HG02981 (cell line): ENCODE measurements at regions not wholly inside any gene's neighbourhood (a gene's known extent, or its start where the extent isn't known, plus 50 kb on each side); places are given as distances from the start of the nearest gene placed in this dataset.

Experiments
- ATAC-seq: cut with Tn5 transposase; IDR thresholded peaks from one replicate; pipeline ENCODE4 v1.9.1; 2021; ENCODE audit warnings: mild to moderate bottlenecking, moderate library complexity; ENCODE audit not compliant: unreplicated experiment

DNA sequence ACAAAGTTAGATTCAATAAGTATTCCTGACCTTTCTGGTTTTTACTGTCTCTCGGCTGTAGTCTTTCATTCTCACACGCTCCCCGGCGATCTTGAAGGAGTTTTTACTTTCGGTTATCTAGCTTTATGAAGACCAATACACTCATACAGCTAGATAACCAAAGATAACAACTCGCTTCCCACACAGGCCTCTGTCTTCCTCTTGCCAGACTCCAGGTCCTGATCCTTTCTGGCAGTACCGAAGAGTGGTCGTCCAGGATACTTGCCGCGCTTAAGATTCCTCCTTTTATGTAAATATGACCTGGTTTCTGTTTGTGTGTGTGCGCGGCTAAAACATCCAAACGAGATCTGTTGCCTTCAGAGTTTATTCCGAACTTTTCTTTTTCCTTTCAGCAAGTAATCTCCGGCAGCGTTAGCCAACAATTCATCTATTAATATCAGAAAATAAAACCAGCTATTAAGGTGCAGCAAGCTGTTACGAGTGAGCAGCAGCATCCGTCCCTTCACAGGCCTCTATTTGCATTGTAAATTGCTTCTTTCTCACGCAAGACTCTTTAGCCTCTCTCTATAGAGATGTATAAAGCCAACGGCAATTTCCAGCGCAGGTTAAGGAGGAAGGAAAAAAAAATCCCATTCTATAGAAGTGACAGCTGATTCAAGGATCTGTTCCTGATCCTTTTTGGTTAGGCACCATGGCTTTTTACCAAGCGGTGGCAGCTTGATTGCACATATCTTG is 216.1 kb downstream of the MEF2C start:
- peak; percentile 63 for ATAC-seq

DNA sequence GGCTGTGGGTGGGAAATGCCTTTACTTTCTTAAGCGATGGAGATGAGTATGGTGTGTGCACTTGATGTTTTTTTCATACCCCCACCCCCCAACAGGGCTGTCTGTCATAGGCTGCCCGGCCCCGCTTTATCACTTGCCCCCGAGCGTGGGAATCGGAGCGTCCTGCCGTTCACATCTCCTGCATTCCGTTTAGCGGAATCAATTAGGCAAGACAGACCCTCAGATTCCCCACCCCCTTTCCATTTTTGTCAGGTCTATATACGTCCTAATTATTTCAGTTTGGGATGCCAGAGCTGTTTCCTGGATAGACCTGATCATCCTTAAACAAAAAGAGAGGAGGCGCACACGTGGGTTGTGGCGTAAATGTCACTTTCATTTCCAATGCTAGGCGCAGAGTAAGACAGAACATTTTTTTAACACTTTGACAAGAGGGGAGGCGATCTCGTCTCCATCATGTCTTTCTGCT is 217.2 kb downstream of the MEF2C start:
- ATAC-seq: no peak

DNA sequence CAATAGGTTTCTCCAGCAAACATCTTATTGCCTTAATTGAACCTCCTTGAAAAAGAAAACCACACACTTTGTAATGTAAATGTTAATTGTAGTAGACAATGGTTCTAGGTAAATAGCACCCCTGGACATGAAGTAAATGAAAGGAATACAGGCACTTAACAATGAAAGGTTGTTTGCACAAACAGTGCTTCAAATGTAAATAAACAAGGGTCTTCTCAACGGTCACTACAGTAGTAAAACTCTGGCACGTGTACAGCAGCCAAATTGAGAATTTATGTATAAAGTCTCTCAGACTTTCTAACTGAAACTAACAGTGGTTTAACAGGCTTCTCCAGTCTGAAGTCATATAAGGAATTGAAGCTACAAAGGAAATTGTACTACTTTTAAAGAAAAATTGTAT is 218.3 kb downstream of the MEF2C start:
- no peak for ATAC-seq

DNA sequence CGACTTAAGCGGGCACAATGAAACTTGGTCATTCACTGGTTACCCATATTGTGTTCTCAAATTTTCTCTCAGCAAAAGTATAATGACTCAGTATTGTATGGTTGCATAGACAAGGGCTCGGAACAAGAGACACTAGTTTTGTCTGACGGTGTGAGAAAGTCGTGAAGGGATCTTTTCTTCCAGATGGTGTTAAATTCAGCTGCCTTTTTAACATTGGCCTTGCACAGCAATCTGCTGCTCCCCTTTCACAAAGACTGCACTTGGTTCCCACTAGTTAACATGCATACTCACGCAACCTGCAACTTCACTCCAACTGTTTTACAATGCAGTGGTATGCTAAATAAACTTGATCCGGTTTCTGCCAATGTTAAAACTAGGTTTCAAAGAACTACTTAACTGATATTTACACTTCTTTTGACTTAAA is 219.2 kb downstream of the MEF2C start:
- ATAC-seq: no peak

DNA sequence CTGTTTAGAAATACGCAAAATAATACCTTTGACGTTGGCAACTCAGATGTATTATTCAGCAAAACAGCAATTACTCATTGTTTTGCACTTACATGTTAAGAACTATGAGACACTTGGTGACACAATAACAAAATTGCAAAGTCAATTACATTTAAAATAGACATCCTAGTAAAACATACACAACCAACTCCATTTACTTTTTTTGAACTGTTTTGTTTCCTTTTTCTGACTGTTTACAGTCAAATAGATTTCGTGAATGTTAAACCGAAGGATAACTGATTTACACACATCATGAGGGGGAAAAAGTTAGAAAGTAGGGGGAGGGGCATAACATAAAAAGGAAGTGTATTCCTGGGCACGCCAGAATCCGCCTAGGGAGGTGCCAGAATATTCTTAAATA is 220.1 kb downstream of the MEF2C start:
- ATAC-seq: no peak

DNA sequence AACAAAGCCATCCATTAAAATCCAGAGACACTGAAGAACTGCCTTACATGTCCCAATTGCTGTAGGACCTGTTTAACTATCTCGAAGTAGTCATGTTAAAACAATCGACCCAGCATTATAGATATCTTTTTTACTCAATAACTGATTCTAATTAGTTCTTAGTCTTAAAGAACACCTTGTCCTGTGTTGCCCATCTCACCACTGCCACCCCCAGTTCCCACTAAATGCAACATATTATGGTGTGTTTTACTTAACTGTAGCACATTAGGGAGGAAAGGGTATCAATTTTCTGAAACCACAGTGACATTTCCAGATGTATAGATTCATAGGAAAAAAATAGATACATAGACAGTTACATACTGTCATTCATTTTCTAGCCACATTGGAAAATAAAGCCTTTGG is 221.2 kb downstream of the MEF2C start:
- ATAC-seq: no peak

DNA sequence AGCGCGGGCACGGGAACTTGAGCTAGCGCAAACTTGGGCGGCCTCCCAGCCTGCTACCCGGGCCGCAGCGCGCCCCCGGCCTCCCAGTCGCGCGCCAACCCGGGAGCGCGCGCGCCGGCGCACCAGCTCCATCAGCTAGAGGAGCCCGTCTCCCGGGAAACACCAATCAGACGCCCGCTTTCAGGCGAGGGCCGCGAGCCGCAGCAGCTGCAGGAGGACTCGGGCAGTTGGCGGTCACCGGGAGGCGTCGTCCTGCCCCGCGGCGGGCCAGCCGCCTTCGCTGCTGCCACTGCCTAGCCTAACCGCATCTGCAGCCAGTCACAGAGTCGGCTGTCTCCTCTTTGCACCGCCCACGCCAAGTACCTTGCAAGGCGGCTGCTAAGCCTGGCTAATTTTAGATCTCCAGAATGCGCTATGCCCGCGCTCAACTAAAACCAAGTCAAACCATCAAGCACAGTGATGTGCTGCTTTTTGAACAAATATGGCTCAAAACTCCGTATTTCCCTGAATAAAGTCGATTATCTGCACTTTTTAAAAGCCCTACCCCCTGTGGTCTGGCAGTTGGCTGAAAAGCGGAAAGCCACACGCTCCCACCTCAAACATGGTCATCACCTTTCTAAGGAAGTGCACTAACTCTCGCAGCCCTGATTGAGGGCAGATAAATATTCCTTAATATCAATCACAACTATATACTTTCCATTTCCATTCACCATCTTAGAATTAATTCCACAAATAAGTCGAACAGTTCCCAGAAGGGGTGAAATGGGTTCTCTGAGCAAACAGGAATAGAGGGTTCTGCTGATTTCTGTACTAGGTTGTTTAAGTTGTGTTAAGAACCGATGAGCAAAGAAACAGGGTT is 221.8 kb downstream of the MEF2C start:
- peak; percentile 77 for ATAC-seq

DNA sequence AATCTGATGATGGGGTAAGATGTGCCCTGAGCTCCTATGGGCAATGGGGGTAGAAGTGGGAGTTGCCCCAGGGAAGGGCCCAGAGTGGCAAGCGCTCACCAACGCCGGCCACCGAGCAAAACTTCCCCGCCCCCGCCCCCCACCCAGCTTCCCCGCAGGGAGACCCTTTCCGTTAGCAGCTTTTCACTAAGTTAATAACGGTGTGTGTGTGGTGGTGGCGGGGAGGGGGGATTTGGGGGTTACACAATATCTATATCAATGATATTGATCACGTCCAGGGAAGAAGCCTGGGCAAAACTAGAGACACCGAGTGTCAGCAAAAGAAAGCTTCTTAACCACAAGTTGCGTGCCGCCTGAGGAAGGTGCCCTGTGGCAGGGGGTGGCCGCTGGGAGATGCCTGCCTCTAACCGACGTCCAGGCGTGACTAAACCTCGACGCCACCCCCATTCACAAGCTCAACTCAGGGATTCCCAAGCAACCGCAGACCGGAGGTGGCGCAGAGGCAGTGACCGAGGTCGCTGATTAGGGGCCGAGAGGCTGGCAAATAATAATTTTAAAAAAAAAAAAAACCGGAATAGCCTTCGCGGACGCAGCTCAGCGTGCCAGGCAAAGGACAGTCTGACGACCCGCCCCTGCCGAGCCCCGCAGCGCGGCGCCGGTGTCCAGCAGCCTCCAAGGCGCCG is 222.6 kb downstream of the MEF2C start:
- ATAC-seq: peak; percentile 18

DNA sequence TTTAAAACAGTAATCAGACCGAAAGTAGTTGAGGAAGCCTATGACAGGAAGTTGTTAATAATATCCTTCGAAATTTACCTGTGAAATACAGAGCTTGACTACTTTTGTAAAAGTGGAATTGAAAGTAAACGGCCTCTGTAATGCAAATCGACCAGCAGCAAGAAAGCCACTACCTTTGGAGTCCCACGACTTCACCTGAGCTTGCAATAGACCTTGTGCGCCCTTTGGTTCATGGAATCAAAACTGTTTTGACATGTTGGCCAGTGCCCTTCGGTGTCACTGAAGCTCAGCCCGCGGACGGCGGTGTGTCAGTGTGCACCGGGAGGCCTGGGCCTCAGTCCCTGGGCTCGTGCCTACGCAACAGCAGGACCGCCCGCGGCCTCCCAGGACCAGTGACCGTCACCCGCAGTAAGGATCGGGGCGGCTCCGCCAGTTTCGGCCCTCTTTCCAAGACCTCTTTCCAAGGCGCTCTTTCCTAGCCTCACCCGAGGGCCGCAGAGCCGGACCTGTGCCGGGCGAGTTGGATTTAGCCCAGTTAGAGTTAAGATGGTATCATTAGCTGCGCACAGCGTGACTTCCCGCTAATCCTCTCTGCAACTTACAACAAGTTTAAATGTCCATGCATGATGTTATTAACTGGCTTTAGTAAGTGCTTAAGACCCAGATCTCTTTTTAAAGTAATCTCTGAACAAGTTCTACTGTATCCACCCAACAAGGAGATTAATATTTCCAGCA is 223.3 kb downstream of the MEF2C start:
- peak; percentile 37 for ATAC-seq

DNA sequence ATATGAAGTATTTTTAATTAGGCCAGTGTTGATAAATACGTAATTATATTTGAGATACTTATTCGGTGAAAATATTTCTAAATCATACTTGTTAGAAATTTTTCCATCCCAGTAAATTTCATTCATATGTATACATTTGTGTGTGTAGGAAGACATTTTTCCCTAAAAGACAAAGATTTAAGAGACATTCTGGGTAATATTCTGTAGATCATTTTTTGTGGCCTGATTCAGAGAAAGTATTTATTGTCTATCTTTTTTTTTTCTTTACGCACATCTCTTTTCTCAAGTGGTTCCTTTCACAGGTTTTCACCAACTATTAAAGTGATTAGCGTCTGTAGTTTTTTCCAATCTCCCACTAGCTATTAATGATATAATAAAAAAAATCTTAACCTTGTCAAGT is 224.1 kb downstream of the MEF2C start:
- no peak for ATAC-seq

DNA sequence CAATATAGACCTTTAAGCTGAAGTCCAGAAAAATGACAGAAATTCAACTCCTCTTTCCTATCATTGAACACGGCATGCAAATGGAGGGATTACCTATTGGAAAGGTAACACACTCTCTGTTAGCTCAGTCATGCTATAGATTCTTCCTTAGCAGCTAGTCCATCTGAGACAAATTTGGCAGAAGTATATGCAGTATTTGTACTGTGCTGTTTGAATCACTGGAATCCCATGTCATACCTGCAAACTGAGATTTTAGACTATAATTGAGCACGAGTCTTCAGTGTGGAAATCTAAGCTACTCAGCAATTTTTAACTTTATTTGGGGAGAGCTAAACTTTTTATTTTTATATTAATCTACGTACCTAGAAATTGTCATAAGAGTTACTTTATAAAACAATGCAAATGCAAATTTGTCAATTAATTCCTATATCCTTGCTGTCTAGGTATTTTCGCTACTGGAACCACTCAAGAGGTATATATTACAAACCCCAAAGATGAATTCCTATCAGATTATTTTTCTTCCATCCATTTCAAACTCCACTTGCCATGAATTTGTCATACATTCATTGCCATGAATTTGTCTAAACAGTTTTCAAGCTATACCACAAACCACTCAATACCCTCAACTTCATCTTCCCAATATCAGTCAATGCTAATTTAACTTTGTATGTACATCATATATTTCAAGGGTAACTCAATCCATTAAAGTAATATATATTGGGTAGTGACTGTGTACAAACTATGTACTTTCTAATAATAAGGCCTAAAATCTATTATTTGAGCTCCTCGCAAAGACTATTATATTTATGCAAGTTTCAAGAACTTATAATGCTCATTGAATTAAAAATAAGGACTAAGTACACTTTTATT is 224.8 kb downstream of the MEF2C start:
- ATAC-seq: no peak

DNA sequence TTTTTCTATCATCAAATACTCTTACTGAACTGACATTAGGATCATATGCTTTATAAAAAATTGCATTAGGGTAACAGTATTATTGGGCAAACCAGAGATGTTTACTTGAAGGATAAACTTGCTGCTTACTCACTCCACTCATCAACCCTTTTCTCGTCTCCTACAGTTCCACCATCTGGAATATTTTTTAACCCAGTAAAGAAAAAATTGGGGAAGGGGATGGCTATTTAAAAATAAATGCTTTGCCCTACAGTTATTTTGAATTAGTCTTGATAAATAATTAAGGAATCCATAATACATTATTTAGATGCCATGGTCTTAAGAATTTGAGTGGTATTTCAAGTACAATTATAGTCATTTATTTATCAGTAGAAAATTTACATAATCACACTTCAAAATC is 225.8 kb downstream of the MEF2C start:
- ATAC-seq: no peak

DNA sequence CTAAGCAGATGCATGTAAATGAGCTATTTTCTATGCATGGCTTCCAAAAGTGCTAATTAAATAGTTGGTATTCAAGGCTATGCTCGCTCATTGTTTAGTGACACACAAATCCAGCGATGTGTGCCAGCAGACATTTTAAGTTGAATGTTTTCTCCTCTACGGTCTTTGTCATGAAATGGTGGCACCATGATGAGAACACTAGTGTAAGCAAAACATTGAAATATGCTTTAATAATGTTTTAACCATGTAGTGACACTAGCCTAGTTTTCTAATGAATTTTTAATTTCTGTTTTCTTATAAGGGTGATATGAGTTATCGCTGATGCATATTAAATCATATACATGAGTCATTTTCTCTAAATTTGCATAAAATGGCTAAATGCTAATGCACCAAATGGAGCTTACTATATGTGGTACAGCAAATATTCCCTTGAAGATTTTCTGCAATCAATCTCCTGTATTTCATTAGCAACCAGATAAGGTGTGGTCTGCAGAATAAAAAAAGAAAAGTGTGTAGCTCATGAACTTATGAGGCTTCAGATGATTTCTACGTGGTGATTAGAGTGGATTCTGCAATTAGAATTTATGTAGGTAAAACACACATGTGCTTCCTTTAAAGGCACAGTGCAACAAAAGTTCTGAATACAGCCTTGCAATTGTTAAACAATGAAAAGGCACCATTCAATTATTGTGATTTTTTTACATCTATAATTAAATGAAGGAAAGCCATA is 226.6 kb downstream of the MEF2C start:
- ATAC-seq: no peak

DNA sequence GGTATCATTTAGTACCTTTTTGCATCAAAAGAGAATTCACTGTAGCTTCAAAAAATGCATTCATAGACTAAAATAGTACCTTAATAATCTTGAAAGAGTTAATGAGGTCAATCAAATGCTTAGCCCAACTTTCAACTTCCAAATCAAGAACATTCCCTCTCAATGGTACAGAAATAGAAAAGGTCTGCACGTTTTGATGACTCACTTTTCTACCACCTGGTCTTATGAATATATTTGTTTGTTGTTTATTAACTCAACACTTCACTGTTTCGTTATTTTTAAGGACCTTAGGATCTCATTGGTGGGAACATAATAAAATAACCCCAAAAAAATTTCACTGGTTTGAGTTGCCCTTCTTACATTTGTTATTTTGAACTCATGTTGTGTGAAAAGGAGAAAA is 229.5 kb downstream of the MEF2C start:
- no peak for ATAC-seq

DNA sequence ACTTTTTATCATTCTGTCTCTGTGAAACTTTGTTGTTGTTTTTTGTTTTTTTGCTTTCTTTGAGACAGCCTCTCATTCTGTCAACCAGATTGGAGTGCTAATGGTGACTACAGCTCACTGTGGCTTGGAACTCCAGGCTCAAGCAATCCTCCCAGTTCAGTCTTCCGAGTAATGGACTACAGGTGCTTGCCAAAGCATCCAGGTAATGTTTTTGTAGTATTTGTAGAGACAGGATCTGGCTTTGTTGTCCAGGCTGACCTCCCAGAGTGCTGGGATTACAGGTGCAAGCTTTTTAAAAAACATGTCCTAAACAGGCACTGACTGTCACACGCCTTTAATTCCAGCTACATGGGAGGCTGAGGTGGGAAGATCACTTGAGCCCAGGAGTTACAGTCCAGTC is 235.1 kb downstream of the MEF2C start:
- ATAC-seq: no peak

DNA sequence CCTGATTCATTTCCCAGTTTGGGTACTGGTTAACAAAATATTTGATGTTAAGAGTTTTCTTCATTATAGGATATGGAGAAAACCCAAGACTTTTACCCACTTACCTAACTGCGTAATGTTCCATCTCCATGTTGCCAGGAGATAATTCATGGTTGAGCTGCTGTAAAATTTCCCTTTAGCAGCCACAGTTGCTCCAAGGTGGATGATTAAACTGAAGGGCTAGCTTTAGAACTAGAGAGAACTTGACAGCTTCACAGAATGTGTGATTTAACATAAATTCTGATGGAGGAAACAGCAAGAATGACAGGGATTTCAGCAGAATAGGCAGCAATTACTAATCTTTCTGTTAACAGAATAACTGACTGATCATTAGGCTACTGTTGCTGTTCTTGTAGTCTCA is 236.1 kb downstream of the MEF2C start:
- no peak for ATAC-seq

DNA sequence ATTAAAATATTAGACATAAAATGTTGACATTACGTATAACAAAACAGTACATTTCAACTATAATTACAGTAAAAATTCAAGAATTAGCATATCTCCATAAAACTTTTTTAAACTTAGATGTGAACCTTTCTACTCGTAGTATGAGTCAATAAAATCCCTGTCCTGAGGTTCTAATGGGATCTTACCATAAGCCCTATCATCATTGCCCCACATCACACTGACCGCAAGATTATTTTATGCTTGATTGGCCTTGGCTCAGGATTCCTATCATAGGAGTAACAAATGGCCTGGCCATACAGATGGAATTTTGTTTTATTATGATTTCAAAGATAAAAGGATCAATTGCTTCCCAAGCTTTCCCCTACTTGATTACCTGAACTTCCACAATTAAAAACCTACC is 238.3 kb downstream of the MEF2C start:
- no peak for ATAC-seq

DNA sequence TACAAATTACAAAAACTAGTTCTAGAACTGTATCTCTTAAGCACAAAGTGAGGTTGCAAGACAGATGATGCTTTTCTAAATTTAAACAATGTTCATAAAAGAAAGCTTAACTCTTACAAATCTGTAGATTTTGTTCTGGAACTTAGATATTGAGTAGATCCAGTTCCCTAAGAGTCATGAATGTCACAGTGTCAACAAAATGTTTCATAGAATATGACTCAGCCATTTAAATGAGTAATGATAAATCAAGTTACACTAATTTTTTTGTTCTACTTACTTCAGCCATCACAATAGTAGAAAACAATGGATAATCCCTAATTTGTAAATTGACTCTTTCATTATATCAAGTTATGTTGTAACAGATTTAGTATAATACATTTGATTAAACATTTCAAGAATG is 239.7 kb downstream of the MEF2C start:
- ATAC-seq: no peak

DNA sequence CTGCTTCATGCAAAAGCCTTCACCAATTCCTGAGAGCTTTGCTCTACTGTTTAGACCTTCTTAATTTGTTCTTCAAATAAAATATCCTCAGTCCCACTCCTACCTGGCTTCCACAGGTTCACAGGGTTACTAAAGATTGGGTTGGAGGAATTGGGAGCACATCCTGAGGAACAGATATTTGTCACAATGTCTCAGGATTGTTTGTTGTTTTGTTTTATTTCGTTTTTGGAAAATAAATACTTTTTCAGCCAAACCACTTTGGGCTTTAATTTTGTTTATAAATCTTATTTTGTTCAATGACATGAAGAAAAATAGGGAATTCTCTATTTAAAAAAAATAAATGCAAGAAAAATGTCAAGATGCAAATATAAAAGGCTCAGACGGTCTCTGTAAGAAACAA is 249.0 kb downstream of the MEF2C start:
- no peak for ATAC-seq
